ENCODE measurements at regions not wholly inside any gene's neighbourhood (a gene's known extent, or its start where the extent isn't known, plus 50 kb on each side); places are given as distances from the start of the nearest gene placed in this dataset.

- Histone ChIP-seq H4K20me1 (ENCODE audit: control insufficient read depth, insufficient read depth) (no peaks in the 10 kb centered on the region), H3K36me3 (ENCODE audit: control insufficient read depth in 2 of 2, insufficient read depth in 2 of 2, low read length in 1 of 2) (no peaks in the 10 kb centered on the region), H3K4me3 (no peak overlapping the region), H3K27me3 (replicated peaks in 1 of 2; ENCODE audit: control insufficient read depth in 2 of 2, insufficient read depth in 2 of 2, low read length in 1 of 2) (no peaks in the 10 kb centered on the region), H3K79me2 (ENCODE audit: control insufficient read depth, insufficient read depth, low read length) (no peaks in the 10 kb centered on the region), H3K9ac (ENCODE audit: control insufficient read depth, insufficient read depth, low read length) (no peak overlapping the region), H3K4me2 (ENCODE audit: control insufficient read depth, insufficient read depth) (no peak overlapping the region), H3K9me3 (replicated peaks; ENCODE audit: control insufficient read depth, insufficient read depth, low read length) (no peaks in the 10 kb centered on the region), H3K27ac (ENCODE audit: control insufficient read depth, insufficient read depth) (no peak overlapping the region), H2AFZ (ENCODE audit: control insufficient read depth, low read depth, low read length) (no peak overlapping the region), H3K4me1 (ENCODE audit: control insufficient read depth, insufficient read depth, low read length) (no peaks in the 10 kb centered on the region; the same call in 1 of the 2 replicates)
- 80% methylated on average over 8 of the region's 8 CpGs for WGBS (ENCODE audit: insufficient coverage, insufficient replicate concordance, low lambda C conversion rate, missing lambda C conversion rate)
- CTCF ChIA-PET, result interaction anchor here (0.8 kb wide), 1 partner anchor 15 kb away, joined by 3 read pairs; no protein-coding TSS in a partner anchor
- POLR2A ChIA-PET, result no interaction called here
- DNase-seq (ENCODE audit: low read depth, low spot score) (no peak), ATAC-seq (no peak), FAIRE-seq (no peak)
- intact Hi-C loops (cut with micrococcal nuclease; ENCODE audit: unreplicated experiment), result no loop called here
- BruUV-seq (replicated peaks), result no TSS peak
- RAD21 ChIA-PET (ENCODE audit: unreplicated experiment), result no interaction called here
- in situ Hi-C loops (cut with MboI), result no loop called here
- SMC1A ChIA-PET (ENCODE audit: uncharacterized antibody, unreplicated experiment), result interaction anchor here (0.7 to 1.3 kb wide), 3 partner anchors 10 to 22 kb away, joined by 3 to 4 read pairs (median 3); no protein-coding TSS in a partner anchor
- no peak for TF ChIP-seq E4F1 (IDR thresholded peaks at IDR 0.05; ENCODE audit: borderline replicate concordance, partially characterized antibody)
- TF ChIP-seq CBX5 (IDR thresholded peaks at IDR 0.05; ENCODE audit: low read depth), result no peak
- TF ChIP-seq, protein P1, sequence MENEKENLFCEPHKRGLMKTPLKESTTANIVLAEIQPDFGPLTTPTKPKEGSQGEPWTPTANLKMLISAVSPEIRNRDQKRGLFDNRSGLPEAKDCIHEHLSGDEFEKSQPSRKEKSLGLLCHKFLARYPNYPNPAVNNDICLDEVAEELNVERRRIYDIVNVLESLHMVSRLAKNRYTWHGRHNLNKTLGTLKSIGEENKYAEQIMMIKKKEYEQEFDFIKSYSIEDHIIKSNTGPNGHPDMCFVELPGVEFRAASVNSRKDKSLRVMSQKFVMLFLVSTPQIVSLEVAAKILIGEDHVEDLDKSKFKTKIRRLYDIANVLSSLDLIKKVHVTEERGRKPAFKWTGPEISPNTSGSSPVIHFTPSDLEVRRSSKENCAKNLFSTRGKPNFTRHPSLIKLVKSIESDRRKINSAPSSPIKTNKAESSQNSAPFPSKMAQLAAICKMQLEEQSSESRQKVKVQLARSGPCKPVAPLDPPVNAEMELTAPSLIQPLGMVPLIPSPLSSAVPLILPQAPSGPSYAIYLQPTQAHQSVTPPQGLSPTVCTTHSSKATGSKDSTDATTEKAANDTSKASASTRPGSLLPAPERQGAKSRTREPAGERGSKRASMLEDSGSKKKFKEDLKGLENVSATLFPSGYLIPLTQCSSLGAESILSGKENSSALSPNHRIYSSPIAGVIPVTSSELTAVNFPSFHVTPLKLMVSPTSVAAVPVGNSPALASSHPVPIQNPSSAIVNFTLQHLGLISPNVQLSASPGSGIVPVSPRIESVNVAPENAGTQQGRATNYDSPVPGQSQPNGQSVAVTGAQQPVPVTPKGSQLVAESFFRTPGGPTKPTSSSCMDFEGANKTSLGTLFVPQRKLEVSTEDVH (IDR thresholded peaks at IDR 0.05; ENCODE audit: low read depth, partially characterized antibody), result no peak
- TF ChIP-seq IKZF2 (IDR thresholded peaks at IDR 0.05), result no peak
- no peak for TF ChIP-seq FOXK2 (IDR thresholded peaks at IDR 0.05)
- TF ChIP-seq, protein P2, sequence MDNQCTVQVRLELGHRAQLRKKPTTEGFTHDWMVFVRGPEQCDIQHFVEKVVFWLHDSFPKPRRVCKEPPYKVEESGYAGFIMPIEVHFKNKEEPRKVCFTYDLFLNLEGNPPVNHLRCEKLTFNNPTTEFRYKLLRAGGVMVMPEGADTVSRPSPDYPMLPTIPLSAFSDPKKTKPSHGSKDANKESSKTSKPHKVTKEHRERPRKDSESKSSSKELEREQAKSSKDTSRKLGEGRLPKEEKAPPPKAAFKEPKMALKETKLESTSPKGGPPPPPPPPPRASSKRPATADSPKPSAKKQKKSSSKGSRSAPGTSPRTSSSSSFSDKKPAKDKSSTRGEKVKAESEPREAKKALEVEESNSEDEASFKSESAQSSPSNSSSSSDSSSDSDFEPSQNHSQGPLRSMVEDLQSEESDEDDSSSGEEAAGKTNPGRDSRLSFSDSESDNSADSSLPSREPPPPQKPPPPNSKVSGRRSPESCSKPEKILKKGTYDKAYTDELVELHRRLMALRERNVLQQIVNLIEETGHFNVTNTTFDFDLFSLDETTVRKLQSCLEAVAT (IDR thresholded peaks at IDR 0.05), result no peak
- no peak for TF ChIP-seq MAX (IDR thresholded peaks at IDR 0.05; ENCODE audit: low read depth, low read length)
- TF ChIP-seq JUNB (IDR thresholded peaks at IDR 0.05), result no peak
- TF ChIP-seq STAT3 (IDR thresholded peaks at IDR 0.05; ENCODE audit: low read depth, low read length), result no peak
- TF ChIP-seq SPI1 (IDR thresholded peaks at IDR 0.05; ENCODE audit: borderline replicate concordance, insufficient read depth, low read depth, low read length), result no peak
- TF ChIP-seq, protein P3, sequence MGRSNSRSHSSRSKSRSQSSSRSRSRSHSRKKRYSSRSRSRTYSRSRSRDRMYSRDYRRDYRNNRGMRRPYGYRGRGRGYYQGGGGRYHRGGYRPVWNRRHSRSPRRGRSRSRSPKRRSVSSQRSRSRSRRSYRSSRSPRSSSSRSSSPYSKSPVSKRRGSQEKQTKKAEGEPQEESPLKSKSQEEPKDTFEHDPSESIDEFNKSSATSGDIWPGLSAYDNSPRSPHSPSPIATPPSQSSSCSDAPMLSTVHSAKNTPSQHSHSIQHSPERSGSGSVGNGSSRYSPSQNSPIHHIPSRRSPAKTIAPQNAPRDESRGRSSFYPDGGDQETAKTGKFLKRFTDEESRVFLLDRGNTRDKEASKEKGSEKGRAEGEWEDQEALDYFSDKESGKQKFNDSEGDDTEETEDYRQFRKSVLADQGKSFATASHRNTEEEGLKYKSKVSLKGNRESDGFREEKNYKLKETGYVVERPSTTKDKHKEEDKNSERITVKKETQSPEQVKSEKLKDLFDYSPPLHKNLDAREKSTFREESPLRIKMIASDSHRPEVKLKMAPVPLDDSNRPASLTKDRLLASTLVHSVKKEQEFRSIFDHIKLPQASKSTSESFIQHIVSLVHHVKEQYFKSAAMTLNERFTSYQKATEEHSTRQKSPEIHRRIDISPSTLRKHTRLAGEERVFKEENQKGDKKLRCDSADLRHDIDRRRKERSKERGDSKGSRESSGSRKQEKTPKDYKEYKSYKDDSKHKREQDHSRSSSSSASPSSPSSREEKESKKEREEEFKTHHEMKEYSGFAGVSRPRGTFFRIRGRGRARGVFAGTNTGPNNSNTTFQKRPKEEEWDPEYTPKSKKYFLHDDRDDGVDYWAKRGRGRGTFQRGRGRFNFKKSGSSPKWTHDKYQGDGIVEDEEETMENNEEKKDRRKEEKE (IDR thresholded peaks at IDR 0.05), result no peak
These were observed 290.1 kb upstream of the ZNF608 start for GRCh38 chr5:125036494-125036893.

All from GM12878 (cell line).